Vagina (tissue), 2 donors: ENCODE measurements at regions not wholly inside any gene's neighbourhood (a gene's known extent, or its start where the extent isn't known, plus 50 kb on each side); places are given as distances from the start of the nearest gene placed in this dataset.

ENCODE experiments used
- DNase-seq, 2 donors: peaks; one replicate each; pipeline ENCODE4 v3.0.0-alpha.2; 2017; ENCODE audit errors: extremely low spot score in 2 of 2
- H3K27ac ChIP-seq: fragments of 200-600 bp; sonication (generic); one replicate; pipeline ENCODE4 v1.5.1; 2019
- H3K27me3 ChIP-seq: fragments of 200-600 bp; sonication (generic); one replicate; pipeline ENCODE4 v1.5.1; 2019
- H3K36me3 ChIP-seq, 2 donors: fragments of 200-600 bp; sonication (generic); one replicate each; pipeline ENCODE4 v1.5.1; 2017 to 2019
- H3K4me1 ChIP-seq: fragments of 200-600 bp; sonication (generic); one replicate; pipeline ENCODE4 v1.5.1; 2019
- H3K4me3 ChIP-seq, 2 donors: fragments of 200-600 bp; sonication (generic); 1 replicate in 1 of 2; 2 replicates in 1 of 2; pipeline ENCODE4 v1.5.1; 2016 to 2019
- H3K9me3 ChIP-seq: fragments of 200-600 bp; sonication (generic); one replicate; pipeline ENCODE4 v1.5.1; 2019
- CTCF ChIP-seq, 3 experiments: fragments of 450-650 bp in 2 of 3; fragments of 200-600 bp in 1 of 3; sonication (generic) in 1 of 3; IDR thresholded peaks; one replicate each; pipeline ENCODE4 v1.5.1; 2017 to 2019; ENCODE audit warnings: antibody characterized with exemption in 3 of 3, mild to moderate bottlenecking in 2 of 3, moderate library complexity in 2 of 3
- POLR2A ChIP-seq, 2 donors: fragments of 450-650 bp; IDR thresholded peaks; one replicate each; pipeline ENCODE4 v1.6.1; 2017; ENCODE audit warnings: antibody characterized with exemption in 2 of 2, mild to moderate bottlenecking in 2 of 2, moderate library complexity in 2 of 2
- POLR2AphosphoS5 ChIP-seq, 2 donors: sonication (generic); formaldehyde crosslinking; IDR thresholded peaks; one replicate each; pipeline ENCODE4 v1.9.0; 2017; ENCODE audit warnings: antibody characterized with exemption in 2 of 2, mild to moderate bottlenecking in 2 of 2, low read depth in 1 of 2; ENCODE audit not compliant: insufficient read depth in 1 of 2
- intact Hi-C: fragments of 100-400 bp; cut with DNase I; formaldehyde crosslinking; loops from one replicate; pipeline ENCODE4 v1.15.1; 2023

GRCh38 chr3:22257252-22257651 lies 506.2 kb upstream of the ZNF385D start:
- no peak overlapping the region for H3K4me3 ChIP-seq
- no peak overlapping the region for H3K27ac ChIP-seq
- no peaks in the 10 kb centered on the region for H3K9me3 ChIP-seq
- TF ChIP-seq POLR2AphosphoS5 (IDR thresholded peaks at IDR 0.05; ENCODE audit: insufficient read depth in 1 of 2, low read depth in 1 of 2) (no peak), CTCF (IDR thresholded peaks at IDR 0.05) (no peak), POLR2A (IDR thresholded peaks at IDR 0.05) (no peak)
- H3K36me3 ChIP-seq, result no peaks in the 10 kb centered on the region
- no peak for DNase-seq
- no peaks in the 10 kb centered on the region for H3K4me1 ChIP-seq
- no peaks in the 10 kb centered on the region for H3K27me3 ChIP-seq
- intact Hi-C loops, result no loop called here

GRCh38 chr3:22262386-22262785 lies 511.4 kb upstream of the ZNF385D start:
- Histone ChIP-seq H3K27ac (no peak overlapping the region), H3K9me3 (no peaks in the 10 kb centered on the region), H3K36me3 (no peaks in the 10 kb centered on the region), H3K4me1 (no peaks in the 10 kb centered on the region), H3K27me3 (no peaks in the 10 kb centered on the region), H3K4me3 (no peak overlapping the region)
- TF ChIP-seq CTCF (IDR thresholded peaks at IDR 0.05) (no peak), POLR2AphosphoS5 (IDR thresholded peaks at IDR 0.05; ENCODE audit: insufficient read depth in 1 of 2, low read depth in 1 of 2) (no peak), POLR2A (IDR thresholded peaks at IDR 0.05) (no peak)
- no peak for DNase-seq
- intact Hi-C loops, result no loop called here

- Histone ChIP-seq H3K9me3 (no peaks in the 10 kb centered on the region), H3K4me3 (no peak overlapping the region), H3K36me3 (no peaks in the 10 kb centered on the region), H3K27ac (no peak overlapping the region), H3K27me3 (no peaks in the 10 kb centered on the region), H3K4me1 (no peaks in the 10 kb centered on the region)
- TF ChIP-seq POLR2A (IDR thresholded peaks at IDR 0.05), result no peak
- TF ChIP-seq POLR2AphosphoS5 (IDR thresholded peaks at IDR 0.05; ENCODE audit: insufficient read depth in 1 of 2, low read depth in 1 of 2), result no peak
- no peak for TF ChIP-seq CTCF (IDR thresholded peaks at IDR 0.05)
- intact Hi-C loops, result no loop called here
- no peak for DNase-seq
These were observed 512.0 kb upstream of the ZNF385D start for GRCh38 chr3:22263042-22263441.

- Histone ChIP-seq H3K27ac (no peak overlapping the region), H3K27me3 (no peaks in the 10 kb centered on the region), H3K9me3 (no peaks in the 10 kb centered on the region), H3K4me1 (no peaks in the 10 kb centered on the region), H3K36me3 (no peaks in the 10 kb centered on the region), H3K4me3 (no peak overlapping the region)
- TF ChIP-seq POLR2A (IDR thresholded peaks at IDR 0.05) (no peak), CTCF (IDR thresholded peaks at IDR 0.05) (no peak), POLR2AphosphoS5 (IDR thresholded peaks at IDR 0.05; ENCODE audit: insufficient read depth in 1 of 2, low read depth in 1 of 2) (no peak)
- intact Hi-C loops, result no loop called here
- DNase-seq, result no peak
These were observed 514.4 kb upstream of the ZNF385D start for GRCh38 chr3:22265403-22265802.

GRCh38 chr3:22269831-22270230 lies 518.8 kb upstream of the ZNF385D start:
- H3K36me3 ChIP-seq, result no peaks in the 10 kb centered on the region
- intact Hi-C loops, result no loop called here
- DNase-seq, result no peak
- H3K4me1 ChIP-seq, result no peaks in the 10 kb centered on the region
- no peaks in the 10 kb centered on the region for H3K9me3 ChIP-seq
- no peak for TF ChIP-seq POLR2AphosphoS5 (IDR thresholded peaks at IDR 0.05; ENCODE audit: insufficient read depth in 1 of 2, low read depth in 1 of 2)
- no peak for TF ChIP-seq POLR2A (IDR thresholded peaks at IDR 0.05)
- no peak for TF ChIP-seq CTCF (IDR thresholded peaks at IDR 0.05)
- no peak overlapping the region for H3K27ac ChIP-seq
- no peaks in the 10 kb centered on the region for H3K27me3 ChIP-seq
- no peak overlapping the region for H3K4me3 ChIP-seq
